ENCODE measurements at regions not wholly inside any gene's neighbourhood (a gene's known extent, or its start where the extent isn't known, plus 50 kb on each side); places are given as distances from the start of the nearest gene placed in this dataset.
"Not testable (repeated sequence)": the region's sequence is repeated elsewhere in the genome, so short reads cannot be mapped to it uniquely, and the experiment has no call there.

GRCh38 chr1:120340838-120341751, 73.7 kb upstream of the NBPF8 start:
- DNase-seq (ENCODE audit: low read depth, low spot score); in situ Hi-C loops (cut with MboI); H3K27me3 ChIP-seq (replicated peaks in 1 of 2; ENCODE audit: control insufficient read depth in 2 of 2, insufficient read depth in 2 of 2, low read length in 1 of 2); SMC1A ChIA-PET (ENCODE audit: uncharacterized antibody, unreplicated experiment); H3K4me1 ChIP-seq (ENCODE audit: control insufficient read depth, insufficient read depth, low read length); intact Hi-C loops (cut with micrococcal nuclease; ENCODE audit: unreplicated experiment); H3K79me2 ChIP-seq (ENCODE audit: control insufficient read depth, insufficient read depth, low read length); H4K20me1 ChIP-seq (ENCODE audit: control insufficient read depth, insufficient read depth); RAD21 ChIA-PET (ENCODE audit: unreplicated experiment); H3K4me2 ChIP-seq (ENCODE audit: control insufficient read depth, insufficient read depth); H2AFZ ChIP-seq (ENCODE audit: control insufficient read depth, low read depth, low read length); H3K9me3 ChIP-seq (replicated peaks; ENCODE audit: control insufficient read depth, insufficient read depth, low read length); FAIRE-seq; CTCF ChIA-PET; ATAC-seq; H3K36me3 ChIP-seq (ENCODE audit: control insufficient read depth in 2 of 2, insufficient read depth in 2 of 2, low read length in 1 of 2); POLR2A ChIA-PET; BruUV-seq (replicated peaks): not testable (repeated sequence)
- Histone ChIP-seq H3K9ac (ENCODE audit: control insufficient read depth, insufficient read depth, low read length) (peak overlapping the region; percentile 39; the same call in 1 of the 2 replicates), H3K27ac (ENCODE audit: control insufficient read depth, insufficient read depth) (peak overlapping the region; percentile 31; the same call in 1 of the 2 replicates), H3K4me3 (peak overlapping the region; percentile 44; the same call in 1 of the 2 replicates)
- WGBS (ENCODE audit: insufficient coverage, insufficient replicate concordance, low lambda C conversion rate, missing lambda C conversion rate) = 1% methylated on average over 23 of the region's 78 CpGs
- TF ChIP-seq MEF2B (IDR thresholded peaks at IDR 0.05; ENCODE audit: partially characterized antibody, poor library complexity, severe bottlenecking) (peak; percentile 81), BHLHE40 (IDR thresholded peaks at IDR 0.05; ENCODE audit: borderline replicate concordance in 1 of 2, low read depth in 2 of 2, low read length in 1 of 2) (peak in 1 of 2 experiments; percentile 41; a peak in 1 of 4 replicates), BACH1 (IDR thresholded peaks at IDR 0.05; ENCODE audit: borderline replicate concordance) (0 out of 2 replicates have a peak, but pooled peaks have one; percentile 21), ZBTB40 (IDR thresholded peaks at IDR 0.05; ENCODE audit: borderline replicate concordance) (peak; percentile 17; the same call in 1 of the 2 replicates), BMI1 (IDR thresholded peaks at IDR 0.05; ENCODE audit: borderline replicate concordance) (peak; percentile 82)

- H3K9me3 ChIP-seq (replicated peaks; ENCODE audit: control insufficient read depth, insufficient read depth, low read length); H3K4me2 ChIP-seq (ENCODE audit: control insufficient read depth, insufficient read depth); CTCF ChIA-PET; ATAC-seq; H3K4me3 ChIP-seq; H3K27me3 ChIP-seq (replicated peaks in 1 of 2; ENCODE audit: control insufficient read depth in 2 of 2, insufficient read depth in 2 of 2, low read length in 1 of 2); BruUV-seq (replicated peaks); SMC1A ChIA-PET (ENCODE audit: uncharacterized antibody, unreplicated experiment); H4K20me1 ChIP-seq (ENCODE audit: control insufficient read depth, insufficient read depth); H3K4me1 ChIP-seq (ENCODE audit: control insufficient read depth, insufficient read depth, low read length); DNase-seq (ENCODE audit: low read depth, low spot score); RAD21 ChIA-PET (ENCODE audit: unreplicated experiment); H3K9ac ChIP-seq (ENCODE audit: control insufficient read depth, insufficient read depth, low read length); intact Hi-C loops (cut with micrococcal nuclease; ENCODE audit: unreplicated experiment); H3K79me2 ChIP-seq (ENCODE audit: control insufficient read depth, insufficient read depth, low read length); H2AFZ ChIP-seq (ENCODE audit: control insufficient read depth, low read depth, low read length); in situ Hi-C loops (cut with MboI); H3K27ac ChIP-seq (ENCODE audit: control insufficient read depth, insufficient read depth); FAIRE-seq; H3K36me3 ChIP-seq (ENCODE audit: control insufficient read depth in 2 of 2, insufficient read depth in 2 of 2, low read length in 1 of 2); POLR2A ChIA-PET: not testable (repeated sequence)
- WGBS (ENCODE audit: insufficient coverage, insufficient replicate concordance, low lambda C conversion rate, missing lambda C conversion rate) = no CpG with 5 or more reads among the region's 2 CpGs
Measured at GRCh38 chr1:120315738-120316137, 99.1 kb upstream of the NBPF8 start.
